PFSK-1 (cell line): ENCODE measurements at regions not wholly inside any gene's neighbourhood (a gene's known extent, or its start where the extent isn't known, plus 50 kb on each side); places are given as distances from the start of the nearest gene placed in this dataset.

Experiments
- FOXP2 ChIP-seq: optimal IDR thresholded peaks from 2 replicates; pipeline ENCODE3; 2011; ENCODE audit warnings: borderline replicate concordance, control low read depth, inconsistent platforms; ENCODE audit not compliant: insufficient read depth; ENCODE audit errors: extremely low read length, extremely low read depth
- POLR2AphosphoS5 ChIP-seq: IDR thresholded peaks from 2 replicates; pipeline ENCODE4 v1.6.1; 2012; ENCODE audit warnings: low read depth, mild to moderate bottlenecking, control low read depth, low read length, moderate library complexity
- REST ChIP-seq, 2 experiments: IDR thresholded peaks; 2 replicates each; pipeline versions ENCODE4 v1.6.1 to v1.8.0; 2011 to 2012; ENCODE audit warnings: low read depth in 2 of 2, low read length in 2 of 2, control low read depth in 1 of 2, inconsistent platforms in 1 of 2, mild to moderate bottlenecking in 1 of 2, moderate library complexity in 1 of 2; ENCODE audit not compliant: insufficient read depth in 1 of 2
- SIN3A ChIP-seq: IDR thresholded peaks from 2 replicates; pipeline ENCODE4 v1.6.1; 2012; ENCODE audit warnings: mild to moderate bottlenecking, low read length, moderate library complexity, borderline replicate concordance; ENCODE audit not compliant: insufficient read depth
- TAF1 ChIP-seq: IDR thresholded peaks from 2 replicates; pipeline ENCODE4 v1.6.1; 2012; ENCODE audit warnings: low read length, control low read depth, borderline replicate concordance; ENCODE audit not compliant: insufficient read depth

GRCh38 chr12:88360343-88360742 lies 218.2 kb downstream of the TMTC3 start:
- TF ChIP-seq TAF1 (no peak), REST (IDR thresholded peaks at IDR 0.05; ENCODE audit: insufficient read depth in 1 of 2, low read depth in 2 of 2, low read length in 2 of 2) (no peak), SIN3A (no peak), FOXP2 (no peak), POLR2AphosphoS5 (no peak)

- TF ChIP-seq FOXP2: no peak
- TF ChIP-seq TAF1: no peak
- no peak for TF ChIP-seq REST (IDR thresholded peaks at IDR 0.05; ENCODE audit: insufficient read depth in 1 of 2, low read depth in 2 of 2, low read length in 2 of 2)
- no peak for TF ChIP-seq POLR2AphosphoS5
- no peak for TF ChIP-seq SIN3A
Observed at GRCh38 chr12:88361493-88361892, 218.8 kb downstream of the KITLG start.

- TF ChIP-seq FOXP2 (no peak), TAF1 (no peak), SIN3A (no peak), POLR2AphosphoS5 (no peak), REST (IDR thresholded peaks at IDR 0.05; ENCODE audit: insufficient read depth in 1 of 2, low read depth in 2 of 2, low read length in 2 of 2) (no peak)
Observed at GRCh38 chr12:88362439-88362838, 217.8 kb downstream of the KITLG start.

GRCh38 chr12:88365403-88365802 lies 214.9 kb downstream of the KITLG start:
- TF ChIP-seq FOXP2 (no peak), TAF1 (no peak), SIN3A (no peak), REST (IDR thresholded peaks at IDR 0.05; ENCODE audit: insufficient read depth in 1 of 2, low read depth in 2 of 2, low read length in 2 of 2) (no peak), POLR2AphosphoS5 (no peak)

GRCh38 chr12:88366101-88366500 lies 214.2 kb downstream of the KITLG start:
- no peak for TF ChIP-seq SIN3A
- TF ChIP-seq TAF1: no peak
- TF ChIP-seq REST (IDR thresholded peaks at IDR 0.05; ENCODE audit: insufficient read depth in 1 of 2, low read depth in 2 of 2, low read length in 2 of 2): no peak
- no peak for TF ChIP-seq POLR2AphosphoS5
- TF ChIP-seq FOXP2: no peak
